Keratinocyte (primary cell): ENCODE measurements at regions not wholly inside any gene's neighbourhood (a gene's known extent, or its start where the extent isn't known, plus 50 kb on each side); places are given as distances from the start of the nearest gene placed in this dataset.

ENCODE experiments used
- DNase-seq: peaks from one replicate; pipeline ENCODE4 v3.0.0-alpha.2; 2011; ENCODE audit warnings: low read depth, missing footprints, low spot score
- FAIRE-seq: peaks from 2 replicates; lab custom pipeline; 2011; peaks lifted over from hg19 to GRCh38; lab: Jason Lieb, UNC
- H2AFZ ChIP-seq: 2 replicates; pipeline ENCODE4 v1.6.0; 2012; ENCODE audit warnings: low read length, control low read depth, inconsistent platforms; ENCODE audit not compliant: control insufficient read depth
- H3K27ac ChIP-seq: 2 replicates; pipeline ENCODE4 v1.5.1; 2011; ENCODE audit warnings: low read length; ENCODE audit not compliant: control insufficient read depth, insufficient read depth
- H3K27me3 ChIP-seq: 3 replicates; pipeline ENCODE4 v1.6.0; 2011; ENCODE audit warnings: low read length; ENCODE audit not compliant: control insufficient read depth, insufficient read depth; ENCODE audit errors: extremely low read depth
- H3K36me3 ChIP-seq, 2 experiments: 2 replicates in 1 of 2; 3 replicates in 1 of 2; pipeline ENCODE4 v1.5.1; 2011; ENCODE audit warnings: low read length in 2 of 2, mild to moderate bottlenecking in 1 of 2; ENCODE audit not compliant: control insufficient read depth in 2 of 2, insufficient read depth in 2 of 2; ENCODE audit errors: extremely low read depth in 1 of 2
- H3K4me1 ChIP-seq: 3 replicates; pipeline ENCODE4 v1.5.1; 2011; ENCODE audit warnings: low read length; ENCODE audit not compliant: control insufficient read depth, insufficient read depth; ENCODE audit errors: extremely low read depth
- H3K4me2 ChIP-seq: 3 replicates; pipeline ENCODE4 v1.6.0; 2011; ENCODE audit warnings: low read depth, low read length; ENCODE audit not compliant: control insufficient read depth, insufficient read depth; ENCODE audit errors: extremely low read depth
- H3K4me3 ChIP-seq, 3 experiments: fragments of 200-600 bp in 1 of 3; sonication (generic) in 1 of 3; 2 replicates in 2 of 3; 3 replicates in 1 of 3; pipeline ENCODE4 v1.5.1; 2011 to 2016; ENCODE audit warnings: low read length in 3 of 3, mild to moderate bottlenecking in 3 of 3, control low read depth in 2 of 3, inconsistent platforms in 1 of 3, low read depth in 1 of 3, mixed read lengths in 1 of 3, mixed run types in 1 of 3, moderate library complexity in 1 of 3; ENCODE audit not compliant: control insufficient read depth in 2 of 3, insufficient read depth in 2 of 3; ENCODE audit errors: extremely low read depth in 1 of 3
- H3K79me2 ChIP-seq: 2 replicates; pipeline ENCODE4 v1.6.0; 2012; ENCODE audit warnings: low read length; ENCODE audit not compliant: control insufficient read depth, insufficient read depth
- H3K9ac ChIP-seq: 3 replicates; pipeline ENCODE4 v1.6.0; 2011; ENCODE audit warnings: low read length; ENCODE audit not compliant: control insufficient read depth, insufficient read depth; ENCODE audit errors: extremely low read depth
- H3K9me1 ChIP-seq: 3 replicates; pipeline ENCODE4 v1.6.0; 2011; ENCODE audit warnings: low read length; ENCODE audit not compliant: control insufficient read depth, insufficient read depth; ENCODE audit errors: extremely low read depth
- H3K9me3 ChIP-seq: 2 replicates; pipeline ENCODE4 v1.5.1; 2012; ENCODE audit warnings: low read depth, low read length; ENCODE audit not compliant: control insufficient read depth
- H4K20me1 ChIP-seq: 3 replicates; pipeline ENCODE4 v1.6.0; 2011; ENCODE audit warnings: low read length; ENCODE audit not compliant: control insufficient read depth, insufficient read depth; ENCODE audit errors: extremely low read depth
- EZH2 ChIP-seq: IDR thresholded peaks from one replicate; pipeline ENCODE4 v1.6.1; 2012; ENCODE audit warnings: inconsistent platforms, mild to moderate bottlenecking, low read length, moderate library complexity
- dilution Hi-C: fragments of 300-500 bp; cut with MboI; formaldehyde crosslinking; loops from one replicate; pipeline ENCODE4 v1.7.0; 2020; ENCODE audit warnings: low sequenced_read_pairs; ENCODE audit not compliant: extremely low pct_ligation_motif_present
- TF ChIP-seq, protein P1 (sequence below), 3 experiments: IDR thresholded peaks in 1 of 3; conservative IDR thresholded peaks in 1 of 3; optimal IDR thresholded peaks in 1 of 3; 2 replicates in 2 of 3; 3 replicates in 1 of 3; pipeline versions ENCODE3 to v1.5.1; 2011; ENCODE audit warnings: low read length in 3 of 3, mild to moderate bottlenecking in 3 of 3, moderate library complexity in 2 of 3, control low read depth in 1 of 3, inconsistent platforms in 1 of 3; ENCODE audit not compliant: insufficient read depth in 2 of 3; ENCODE audit errors: extremely low read depth in 1 of 3

GRCh38 chr7:94145602-94146001, 141.4 kb upstream of the BET1 start:
- Histone ChIP-seq H3K9me1 (no peaks in the 10 kb centered on the region), H2AFZ (no peak overlapping the region), H3K27me3 (peaks cover 6% of the 10 kb centered on the region), H3K27ac (no peak overlapping the region), H3K4me1 (no peaks in the 10 kb centered on the region), H3K4me2 (no peak overlapping the region), H3K79me2 (no peaks in the 10 kb centered on the region), H4K20me1 (no peaks in the 10 kb centered on the region), H3K9ac (no peak overlapping the region), H3K9me3 (no peaks in the 10 kb centered on the region), H3K4me3 (no peak overlapping the region), H3K36me3 (no peaks in the 10 kb centered on the region)
- dilution Hi-C loops, result no loop called here
- DNase-seq (no peak), FAIRE-seq (no peak)
- TF ChIP-seq, protein P1, sequence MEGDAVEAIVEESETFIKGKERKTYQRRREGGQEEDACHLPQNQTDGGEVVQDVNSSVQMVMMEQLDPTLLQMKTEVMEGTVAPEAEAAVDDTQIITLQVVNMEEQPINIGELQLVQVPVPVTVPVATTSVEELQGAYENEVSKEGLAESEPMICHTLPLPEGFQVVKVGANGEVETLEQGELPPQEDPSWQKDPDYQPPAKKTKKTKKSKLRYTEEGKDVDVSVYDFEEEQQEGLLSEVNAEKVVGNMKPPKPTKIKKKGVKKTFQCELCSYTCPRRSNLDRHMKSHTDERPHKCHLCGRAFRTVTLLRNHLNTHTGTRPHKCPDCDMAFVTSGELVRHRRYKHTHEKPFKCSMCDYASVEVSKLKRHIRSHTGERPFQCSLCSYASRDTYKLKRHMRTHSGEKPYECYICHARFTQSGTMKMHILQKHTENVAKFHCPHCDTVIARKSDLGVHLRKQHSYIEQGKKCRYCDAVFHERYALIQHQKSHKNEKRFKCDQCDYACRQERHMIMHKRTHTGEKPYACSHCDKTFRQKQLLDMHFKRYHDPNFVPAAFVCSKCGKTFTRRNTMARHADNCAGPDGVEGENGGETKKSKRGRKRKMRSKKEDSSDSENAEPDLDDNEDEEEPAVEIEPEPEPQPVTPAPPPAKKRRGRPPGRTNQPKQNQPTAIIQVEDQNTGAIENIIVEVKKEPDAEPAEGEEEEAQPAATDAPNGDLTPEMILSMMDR (optimal IDR thresholded peaks at IDR 0.05 in 1 of 3, IDR thresholded peaks at IDR 0.05 in 1 of 3, conservative IDR thresholded peaks at IDR 0.05 in 1 of 3; ENCODE audit: extremely low read depth in 1 of 3, insufficient read depth in 2 of 3, low read length in 3 of 3), result no peak
- no peak for TF ChIP-seq EZH2

- DNase-seq, result no peak
- FAIRE-seq, result no peak
- Histone ChIP-seq H3K4me1 (no peaks in the 10 kb centered on the region), H3K79me2 (no peaks in the 10 kb centered on the region), H3K27ac (no peak overlapping the region), H3K9ac (no peak overlapping the region), H3K9me3 (no peaks in the 10 kb centered on the region), H3K36me3 (no peaks in the 10 kb centered on the region), H3K9me1 (no peaks in the 10 kb centered on the region), H2AFZ (no peak overlapping the region), H3K4me2 (no peak overlapping the region), H3K4me3 (no peak overlapping the region), H4K20me1 (no peaks in the 10 kb centered on the region), H3K27me3 (peaks cover 6% of the 10 kb centered on the region)
- dilution Hi-C loops, result no loop called here
- TF ChIP-seq, protein P1 (optimal IDR thresholded peaks at IDR 0.05 in 1 of 3, IDR thresholded peaks at IDR 0.05 in 1 of 3, conservative IDR thresholded peaks at IDR 0.05 in 1 of 3; ENCODE audit: extremely low read depth in 1 of 3, insufficient read depth in 2 of 3, low read length in 3 of 3), result no peak
- no peak for TF ChIP-seq EZH2
These were observed 142.3 kb upstream of the BET1 start for GRCh38 chr7:94146408-94146807.
